ENCODE measurements at regions not wholly inside any gene's neighbourhood (a gene's known extent, or its start where the extent isn't known, plus 50 kb on each side); places are given as distances from the start of the nearest gene placed in this dataset.

GRCh38 chr5:107043665-107044064 lies 627.1 kb downstream of the EFNA5 start:
- TF ChIP-seq CTCF (IDR thresholded peaks at IDR 0.05; ENCODE audit: poor library complexity) = no peak
- no peak for TF ChIP-seq EZH2 (IDR thresholded peaks at IDR 0.05; ENCODE audit: borderline replicate concordance)
- TF ChIP-seq EZH2phosphoT487 (IDR thresholded peaks at IDR 0.05; ENCODE audit: low read depth, severe bottlenecking, unreplicated experiment) = no peak
